ENCODE measurements at regions not wholly inside any gene's neighbourhood (a gene's known extent, or its start where the extent isn't known, plus 50 kb on each side); places are given as distances from the start of the nearest gene placed in this dataset.

- no peak overlapping the region for H3K4me2 ChIP-seq (ENCODE audit: control insufficient read depth, insufficient read depth)
- H3K27ac ChIP-seq (ENCODE audit: control insufficient read depth, insufficient read depth), result no peak overlapping the region
- intact Hi-C loops (cut with micrococcal nuclease; ENCODE audit: unreplicated experiment), result no loop called here
- WGBS (ENCODE audit: insufficient coverage, insufficient replicate concordance, low lambda C conversion rate, missing lambda C conversion rate), result 61% methylated on average over 6 of the region's 6 CpGs
- no peak for TF ChIP-seq SP1 (IDR thresholded peaks at IDR 0.05; ENCODE audit: low read depth, low read length)
- no peaks in the 10 kb centered on the region for H3K36me3 ChIP-seq (ENCODE audit: control insufficient read depth in 2 of 2, insufficient read depth in 2 of 2, low read length in 1 of 2)
- CTCF ChIA-PET, result no interaction called here
- POLR2A ChIA-PET, result interaction anchor here (1.3 kb wide), 1 partner anchor 9 kb away, joined by 3 read pairs; no protein-coding TSS in a partner anchor
- SMC1A ChIA-PET (ENCODE audit: uncharacterized antibody, unreplicated experiment), result no interaction called here
- in situ Hi-C loops (cut with MboI), result no loop called here
- no peaks in the 10 kb centered on the region for H3K79me2 ChIP-seq (ENCODE audit: control insufficient read depth, insufficient read depth, low read length)
- no peaks in the 10 kb centered on the region for H4K20me1 ChIP-seq (ENCODE audit: control insufficient read depth, insufficient read depth)
- BruUV-seq (replicated peaks), result no TSS peak
- H3K9ac ChIP-seq (ENCODE audit: control insufficient read depth, insufficient read depth, low read length), result no peak overlapping the region
- ATAC-seq (no peak), FAIRE-seq (no peak), DNase-seq (ENCODE audit: low read depth, low spot score) (no peak)
- no peaks in the 10 kb centered on the region for H3K4me1 ChIP-seq (ENCODE audit: control insufficient read depth, insufficient read depth, low read length)
- H3K4me3 ChIP-seq, result no peak overlapping the region
- H3K9me3 ChIP-seq (replicated peaks; ENCODE audit: control insufficient read depth, insufficient read depth, low read length), result no peaks in the 10 kb centered on the region; the same call in 2 of the 3 replicates
- RAD21 ChIA-PET (ENCODE audit: unreplicated experiment), result no interaction called here
- H2AFZ ChIP-seq (ENCODE audit: control insufficient read depth, low read depth, low read length), result no peak overlapping the region
- H3K27me3 ChIP-seq (replicated peaks in 1 of 2; ENCODE audit: control insufficient read depth in 2 of 2, insufficient read depth in 2 of 2, low read length in 1 of 2), result no peaks in the 10 kb centered on the region
These were observed 55.8 kb downstream of the ZNF503 start for GRCh38 chr10:75345738-75346137.

- BruUV-seq (replicated peaks), result no TSS peak
- SMC1A ChIA-PET (ENCODE audit: uncharacterized antibody, unreplicated experiment), result no interaction called here
- DNase-seq (ENCODE audit: low read depth, low spot score) (no peak), FAIRE-seq (no peak), ATAC-seq (no peak)
- no peaks in the 10 kb centered on the region; the same call in 2 of the 3 replicates for H3K9me3 ChIP-seq (replicated peaks; ENCODE audit: control insufficient read depth, insufficient read depth, low read length)
- in situ Hi-C loops (cut with MboI) (no loop called here), intact Hi-C loops (cut with micrococcal nuclease; ENCODE audit: unreplicated experiment) (no loop called here)
- no peak overlapping the region for H2AFZ ChIP-seq (ENCODE audit: control insufficient read depth, low read depth, low read length)
- H3K9ac ChIP-seq (ENCODE audit: control insufficient read depth, insufficient read depth, low read length), result no peak overlapping the region
- H3K27me3 ChIP-seq (replicated peaks in 1 of 2; ENCODE audit: control insufficient read depth in 2 of 2, insufficient read depth in 2 of 2, low read length in 1 of 2), result no peaks in the 10 kb centered on the region; a peak in 1 of 4 replicates
- H3K79me2 ChIP-seq (ENCODE audit: control insufficient read depth, insufficient read depth, low read length), result no peaks in the 10 kb centered on the region
- H3K36me3 ChIP-seq (ENCODE audit: control insufficient read depth in 2 of 2, insufficient read depth in 2 of 2, low read length in 1 of 2), result no peaks in the 10 kb centered on the region
- no peak for TF ChIP-seq ESRRA (IDR thresholded peaks at IDR 0.05; ENCODE audit: low read length)
- TF ChIP-seq ZBTB11 (CRISPR knock-in tag; IDR thresholded peaks at IDR 0.05), result no peak
- TF ChIP-seq SP1 (IDR thresholded peaks at IDR 0.05; ENCODE audit: low read depth, low read length), result no peak
- TF ChIP-seq CEBPB (IDR thresholded peaks at IDR 0.05; ENCODE audit: borderline replicate concordance in 1 of 2, low read depth in 2 of 2, low read length in 2 of 2), result no peak
- TF ChIP-seq RB1 (IDR thresholded peaks at IDR 0.05; ENCODE audit: borderline replicate concordance), result no peak
- TF ChIP-seq KAT2A (conservative IDR thresholded peaks at IDR 0.05; ENCODE audit: control insufficient read depth, low read depth, low read length), result no peak
- no peak for TF ChIP-seq CREM (IDR thresholded peaks at IDR 0.05; ENCODE audit: low read depth)
- no peak for TF ChIP-seq SREBF2 (IDR thresholded peaks at IDR 0.05; ENCODE audit: low read length)
- TF ChIP-seq CHD2 (IDR thresholded peaks at IDR 0.05; ENCODE audit: borderline replicate concordance, low read depth, low read length), result no peak
- TF ChIP-seq HDAC2 (IDR thresholded peaks at IDR 0.05), result no peak
- TF ChIP-seq MAX (IDR thresholded peaks at IDR 0.05; ENCODE audit: low read depth, low read length), result no peak
- H3K4me3 ChIP-seq, result no peak overlapping the region
- POLR2A ChIA-PET, result interaction anchor here (1.3 kb wide), 1 partner anchor 8 kb away, joined by 3 read pairs; no protein-coding TSS in a partner anchor
- 12% methylated on average over 5 of the region's 5 CpGs for WGBS (ENCODE audit: insufficient coverage, insufficient replicate concordance, low lambda C conversion rate, missing lambda C conversion rate)
- H3K4me2 ChIP-seq (ENCODE audit: control insufficient read depth, insufficient read depth), result no peak overlapping the region
- H3K27ac ChIP-seq (ENCODE audit: control insufficient read depth, insufficient read depth), result no peak overlapping the region
- H4K20me1 ChIP-seq (ENCODE audit: control insufficient read depth, insufficient read depth), result no peaks in the 10 kb centered on the region
- H3K4me1 ChIP-seq (ENCODE audit: control insufficient read depth, insufficient read depth, low read length), result no peaks in the 10 kb centered on the region
- CTCF ChIA-PET, result no interaction called here
- RAD21 ChIA-PET (ENCODE audit: unreplicated experiment), result no interaction called here
These were observed 57.4 kb downstream of the ZNF503 start for GRCh38 chr10:75344170-75344569.

All from GM12878 (cell line).